Mesendoderm (in vitro differentiated cells): ENCODE measurements at regions not wholly inside any gene's neighbourhood (a gene's known extent, or its start where the extent isn't known, plus 50 kb on each side); places are given as distances from the start of the nearest gene placed in this dataset.

Experiments
- DNase-seq: peaks from one replicate; pipeline ENCODE4 v3.0.0; 2013
- H2AK5ac ChIP-seq: 2 replicates; pipeline ENCODE4 v1.6.1; 2013; ENCODE audit warnings: low read length, inconsistent platforms
- H2BK120ac ChIP-seq: 2 replicates; pipeline ENCODE4 v1.6.1; 2013; ENCODE audit warnings: low read depth, mild to moderate bottlenecking, low read length, moderate library complexity, mixed read lengths
- H2BK15ac ChIP-seq: replicated peaks from 2 replicates; pipeline ENCODE4 v1.6.1; 2013; ENCODE audit warnings: low read depth, mild to moderate bottlenecking, moderate library complexity
- H2BK5ac ChIP-seq: 2 replicates; pipeline ENCODE4 v1.6.1; 2013; ENCODE audit warnings: low read length, inconsistent platforms
- H3K18ac ChIP-seq: 2 replicates; pipeline ENCODE4 v1.6.1; 2013; ENCODE audit warnings: mild to moderate bottlenecking, low read length, mixed read lengths
- H3K23ac ChIP-seq: one replicate; pipeline ENCODE4 v1.6.1; 2013; ENCODE audit warnings: low read length
- H3K27ac ChIP-seq: 2 replicates; pipeline ENCODE4 v1.5.1; 2013; ENCODE audit warnings: low read depth, mild to moderate bottlenecking, inconsistent platforms, low read length, moderate library complexity
- H3K27me3 ChIP-seq: 2 replicates; pipeline ENCODE4 v1.6.1; 2013; ENCODE audit warnings: low read length, control low read depth, mild to moderate bottlenecking, inconsistent platforms; ENCODE audit not compliant: insufficient read depth, poor library complexity
- H3K36me3 ChIP-seq: 2 replicates; pipeline ENCODE4 v1.6.1; 2013; ENCODE audit warnings: low read length, inconsistent platforms; ENCODE audit not compliant: control insufficient read depth, insufficient read depth
- H3K4ac ChIP-seq: one replicate; pipeline ENCODE4 v1.6.1; 2013; ENCODE audit warnings: low read depth, mild to moderate bottlenecking, low read length, moderate library complexity
- H3K4me1 ChIP-seq: 2 replicates; pipeline ENCODE4 v1.6.1; 2013; ENCODE audit warnings: low read depth, low read length, inconsistent platforms; ENCODE audit not compliant: control insufficient read depth
- H3K4me2 ChIP-seq: 2 replicates; pipeline ENCODE4 v1.6.1; 2013; ENCODE audit warnings: low read length
- H3K4me3 ChIP-seq: 2 replicates; pipeline ENCODE4 v1.5.1; 2013; ENCODE audit warnings: mild to moderate bottlenecking, low read length
- H3K56ac ChIP-seq: one replicate; pipeline ENCODE4 v1.6.1; 2013; ENCODE audit warnings: low read length
- H3K79me1 ChIP-seq: 2 replicates; pipeline ENCODE4 v1.6.1; 2013; ENCODE audit warnings: low read length, inconsistent platforms
- H3K79me2 ChIP-seq: 2 replicates; pipeline ENCODE4 v1.6.1; 2013; ENCODE audit warnings: mild to moderate bottlenecking, low read length; ENCODE audit not compliant: control insufficient read depth, insufficient read depth
- H3K9ac ChIP-seq: 2 replicates; pipeline ENCODE4 v1.6.1; 2013; ENCODE audit warnings: low read length, inconsistent platforms
- H4K5ac ChIP-seq: one replicate; pipeline ENCODE4 v1.6.1; 2013; ENCODE audit warnings: low read length
- H4K8ac ChIP-seq: one replicate; pipeline ENCODE4 v1.6.1; 2013; ENCODE audit warnings: low read depth, mild to moderate bottlenecking, control low read depth, low read length, moderate library complexity
- WGBS: extraction: QIAGEN DNeasy Blood & Tissue Kit; methylation state at CpG from one replicate; pipeline ENCODE4 v1.1.7; 2013; ENCODE audit warnings: low lambda C conversion rate, missing lambda C conversion rate; ENCODE audit not compliant: insufficient coverage; ENCODE audit errors: extremely low coverage; 5-methylcytosine and 5-hydroxymethylcytosine counted together

DNA sequence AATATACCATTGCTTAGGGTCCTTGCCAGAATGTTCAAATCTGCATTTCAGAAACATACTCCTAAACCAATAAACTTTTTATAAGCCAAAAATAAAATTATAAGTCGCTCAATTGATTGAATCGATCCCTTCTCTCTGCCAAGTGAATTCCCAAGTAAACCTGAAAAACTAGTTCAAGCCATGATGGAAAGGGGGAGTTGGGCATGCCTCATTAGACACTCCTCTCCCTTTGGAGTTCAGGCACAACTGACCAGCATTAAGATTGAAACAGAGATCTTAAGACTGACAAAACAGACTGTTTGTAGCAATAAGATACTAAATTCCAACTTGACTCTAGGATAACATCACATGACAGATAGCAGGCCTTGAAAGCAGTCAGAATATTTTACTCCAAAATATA, 113.7 kb upstream of the RASGRP1 start:
- Histone ChIP-seq H4K5ac (no peak overlapping the region), H3K79me2 (no peaks in the 10 kb centered on the region), H3K36me3 (no peaks in the 10 kb centered on the region), H2BK15ac (no peak overlapping the region), H3K27ac (no peak overlapping the region), H3K23ac (no peak overlapping the region), H3K56ac (no peak overlapping the region), H3K4ac (no peak overlapping the region), H4K8ac (no peak overlapping the region), H3K4me2 (no peak overlapping the region), H3K4me1 (no peaks in the 10 kb centered on the region), H2AK5ac (no peak overlapping the region), H3K4me3 (no peak overlapping the region), H3K18ac (no peak overlapping the region), H2BK120ac (no peak overlapping the region), H3K27me3 (no peaks in the 10 kb centered on the region), H3K79me1 (no peaks in the 10 kb centered on the region), H2BK5ac (no peak overlapping the region), H3K9ac (no peak overlapping the region)
- WGBS, result 100% methylated on average over 2 of the region's 2 CpGs
- no peak for DNase-seq

GRCh38 chr15:38680775-38681174, 116.2 kb upstream of the RASGRP1 start:
- no peak for DNase-seq
- no peak overlapping the region for H3K23ac ChIP-seq
- H3K4me1 ChIP-seq, result no peaks in the 10 kb centered on the region
- H3K9ac ChIP-seq, result no peak overlapping the region
- H3K4me2 ChIP-seq, result no peak overlapping the region
- H2BK120ac ChIP-seq, result no peak overlapping the region
- WGBS, result no CpG with 5 or more reads among the region's 5 CpGs
- H3K56ac ChIP-seq, result no peak overlapping the region
- no peak overlapping the region for H3K27ac ChIP-seq
- H3K79me2 ChIP-seq, result no peaks in the 10 kb centered on the region
- H3K36me3 ChIP-seq, result no peaks in the 10 kb centered on the region
- no peak overlapping the region for H2BK5ac ChIP-seq
- H3K4me3 ChIP-seq, result no peak overlapping the region
- no peak overlapping the region for H3K18ac ChIP-seq
- no peak overlapping the region for H4K8ac ChIP-seq
- H2BK15ac ChIP-seq, result no peak overlapping the region
- H3K27me3 ChIP-seq, result no peaks in the 10 kb centered on the region
- H3K4ac ChIP-seq, result no peak overlapping the region
- no peak overlapping the region for H4K5ac ChIP-seq
- H2AK5ac ChIP-seq, result no peak overlapping the region
- H3K79me1 ChIP-seq, result no peaks in the 10 kb centered on the region

DNA sequence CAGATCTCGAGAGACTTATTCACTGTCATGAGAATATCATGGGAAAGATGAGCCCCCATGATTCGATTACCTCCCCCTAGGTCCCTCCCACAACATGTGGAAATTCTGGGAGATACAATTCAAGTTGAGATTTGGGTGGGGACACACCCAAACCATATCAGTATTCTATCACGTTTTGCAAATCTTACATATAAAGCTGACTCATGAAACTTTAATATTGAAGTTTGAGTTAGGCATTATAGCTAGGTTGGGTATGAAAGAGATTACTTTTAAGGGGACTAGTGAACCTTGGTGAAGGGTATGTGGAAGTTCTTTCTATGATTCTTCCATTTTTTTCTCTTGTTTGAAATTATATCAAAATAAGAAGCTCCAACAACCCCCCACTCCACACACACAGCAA, 117.7 kb upstream of the RASGRP1 start:
- H4K5ac ChIP-seq, result no peak overlapping the region
- no peak overlapping the region for H3K27ac ChIP-seq
- H2BK5ac ChIP-seq, result no peak overlapping the region
- H3K79me1 ChIP-seq, result no peaks in the 10 kb centered on the region
- H3K36me3 ChIP-seq, result no peaks in the 10 kb centered on the region
- H2BK120ac ChIP-seq, result no peak overlapping the region
- H2AK5ac ChIP-seq, result no peak overlapping the region
- no peaks in the 10 kb centered on the region for H3K79me2 ChIP-seq
- no peak overlapping the region for H3K4me3 ChIP-seq
- no peaks in the 10 kb centered on the region for H3K27me3 ChIP-seq
- no peak overlapping the region for H2BK15ac ChIP-seq
- H3K4me1 ChIP-seq, result no peaks in the 10 kb centered on the region
- no peak overlapping the region for H3K4me2 ChIP-seq
- no peak for DNase-seq
- H3K56ac ChIP-seq, result no peak overlapping the region
- no peak overlapping the region for H3K4ac ChIP-seq
- H3K23ac ChIP-seq, result no peak overlapping the region
- WGBS, result no CpG with 5 or more reads among the region's 3 CpGs
- no peak overlapping the region for H4K8ac ChIP-seq
- no peak overlapping the region for H3K18ac ChIP-seq
- no peak overlapping the region for H3K9ac ChIP-seq

DNA sequence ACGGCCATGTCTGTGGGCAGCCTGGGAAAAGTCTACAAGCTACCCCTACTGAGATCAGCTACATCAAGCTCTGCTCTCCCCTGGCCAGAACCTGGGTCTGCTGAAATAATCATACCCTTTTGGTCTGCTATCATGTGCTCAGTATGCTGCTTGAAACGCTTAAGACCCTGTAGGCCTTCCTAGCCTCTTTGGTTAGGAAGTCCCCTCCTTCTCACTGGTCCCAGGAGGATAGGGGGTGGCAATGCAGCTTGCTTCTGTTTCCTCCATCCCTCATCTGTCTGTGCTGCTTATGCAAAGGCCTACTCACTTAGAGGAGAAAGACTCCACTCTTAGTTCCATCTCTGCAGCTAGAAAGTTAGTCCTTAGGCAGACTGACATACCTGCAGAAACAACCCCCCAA, 118.2 kb upstream of the RASGRP1 start:
- no CpG with 5 or more reads among the region's 2 CpGs for WGBS
- Histone ChIP-seq H3K36me3 (no peaks in the 10 kb centered on the region), H2AK5ac (no peak overlapping the region), H3K9ac (no peak overlapping the region), H2BK5ac (no peak overlapping the region), H3K4me2 (no peak overlapping the region), H3K4me3 (no peak overlapping the region), H3K23ac (no peak overlapping the region), H3K27ac (no peak overlapping the region), H2BK15ac (no peak overlapping the region), H3K79me1 (no peaks in the 10 kb centered on the region), H3K4ac (no peak overlapping the region), H2BK120ac (no peak overlapping the region), H3K18ac (no peak overlapping the region), H3K27me3 (no peaks in the 10 kb centered on the region), H4K5ac (no peak overlapping the region), H3K56ac (no peak overlapping the region), H4K8ac (no peak overlapping the region), H3K4me1 (no peaks in the 10 kb centered on the region), H3K79me2 (no peaks in the 10 kb centered on the region)
- DNase-seq, result no peak

GRCh38 chr15:38683382-38684242, 119.0 kb upstream of the RASGRP1 start:
- Histone ChIP-seq H4K8ac (no peak overlapping the region), H2BK5ac (no peak overlapping the region), H3K36me3 (no peaks in the 10 kb centered on the region), H3K79me1 (no peaks in the 10 kb centered on the region), H4K5ac (no peak overlapping the region), H3K9ac (no peak overlapping the region), H3K4me1 (no peaks in the 10 kb centered on the region), H3K56ac (no peak overlapping the region), H2AK5ac (no peak overlapping the region), H3K79me2 (no peaks in the 10 kb centered on the region), H3K4me2 (no peak overlapping the region), H3K4ac (no peak overlapping the region), H2BK15ac (no peak overlapping the region), H2BK120ac (no peak overlapping the region), H3K23ac (no peak overlapping the region), H3K4me3 (no peak overlapping the region), H3K18ac (no peak overlapping the region), H3K27me3 (no peaks in the 10 kb centered on the region), H3K27ac (no peak overlapping the region)
- no CpG with 5 or more reads among the region's 2 CpGs for WGBS
- DNase-seq, result peak; percentile 50
